Inferior parietal cortex (tissue), 1 donor: ENCODE measurements at regions not wholly inside any gene's neighbourhood (a gene's known extent, or its start where the extent isn't known, plus 50 kb on each side); places are given as distances from the start of the nearest gene placed in this dataset.
A peak's percentile ranks its signal among the peaks of the same experiment; 100 is the strongest.

Experiments
- DNase-seq: peaks from one replicate; pipeline ENCODE4 v3.0.0-alpha.2; 2016; ENCODE audit errors: extremely low spot score

GRCh38 chr6:9484686-9485085 lies 930.2 kb downstream of the TFAP2A start:
- DNase-seq, result no peak

- no peak for DNase-seq
Observed at GRCh38 chr6:9484091-9484490, 930.8 kb downstream of the TFAP2A start.

GRCh38 chr6:9482030-9482738 lies 932.7 kb downstream of the TFAP2A start:
- peak; percentile 27 for DNase-seq

- DNase-seq, result no peak
Observed at GRCh38 chr6:9481292-9482029, 933.4 kb downstream of the TFAP2A start.

- DNase-seq, result no peak
Observed at GRCh38 chr6:9468277-9468676, 946.6 kb downstream of the TFAP2A start.

- no peak for DNase-seq
Observed at GRCh38 chr6:9467741-9468140, 947.1 kb downstream of the TFAP2A start.

- DNase-seq, result no peak
Observed at GRCh38 chr6:9464583-9464982, 950.3 kb downstream of the TFAP2A start.

GRCh38 chr6:9463311-9463710 lies 951.6 kb downstream of the TFAP2A start:
- DNase-seq, result no peak

GRCh38 chr6:9461188-9461587 lies 953.7 kb downstream of the TFAP2A start:
- DNase-seq, result no peak

- no peak for DNase-seq
Observed at GRCh38 chr6:9458424-9458823, 956.5 kb downstream of the TFAP2A start.

- DNase-seq, result no peak
Observed at GRCh38 chr6:9455864-9456658, 958.8 kb downstream of the TFAP2A start.

- DNase-seq, result no peak
Observed at GRCh38 chr6:9439621-9440330, 975.1 kb downstream of the TFAP2A start.

GRCh38 chr6:9437836-9438235 lies 977.0 kb downstream of the TFAP2A start:
- DNase-seq, result no peak

- DNase-seq, result no peak
Observed at GRCh38 chr6:9435281-9435680, 979.6 kb downstream of the TFAP2A start.

GRCh38 chr6:9431945-9432344 lies 982.9 kb downstream of the TFAP2A start:
- DNase-seq, result no peak

- DNase-seq, result no peak
Observed at GRCh38 chr6:9428421-9429172, 986.3 kb downstream of the TFAP2A start.

- no peak for DNase-seq
Observed at GRCh38 chr6:9422138-9422537, 986.8 kb upstream of the SLC35B3 start.

GRCh38 chr6:9420316-9421015 lies 985.1 kb upstream of the SLC35B3 start:
- peak; percentile 9 for DNase-seq

GRCh38 chr6:9417400-9417799 lies 982.1 kb upstream of the SLC35B3 start:
- DNase-seq, result no peak

GRCh38 chr6:9412951-9413559 lies 977.7 kb upstream of the SLC35B3 start:
- no peak for DNase-seq
